ENCODE measurements at regions not wholly inside any gene's neighbourhood (a gene's known extent, or its start where the extent isn't known, plus 50 kb on each side); places are given as distances from the start of the nearest gene placed in this dataset.

DNA sequence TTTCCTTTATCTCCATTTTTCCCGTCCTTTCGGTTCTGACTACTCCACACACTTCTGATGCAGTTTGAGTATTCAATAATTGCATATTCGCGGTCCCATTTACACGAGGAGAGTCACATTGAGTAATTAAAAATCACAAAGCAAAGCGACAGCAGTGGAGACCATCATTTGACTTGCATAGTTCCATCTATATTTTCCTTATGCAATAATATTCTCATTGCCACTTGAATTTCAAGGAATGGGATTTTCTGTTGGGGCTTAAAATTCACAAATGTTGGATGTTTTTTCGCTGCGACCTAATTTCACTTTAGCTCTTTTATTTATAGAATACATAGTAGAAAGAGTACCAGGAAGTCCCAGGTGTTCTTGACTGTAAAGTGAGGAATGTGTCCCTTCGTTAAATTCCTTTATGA is 186.8 kb downstream of the ZEB2 start:
- DNase-seq, result no peak

DNA sequence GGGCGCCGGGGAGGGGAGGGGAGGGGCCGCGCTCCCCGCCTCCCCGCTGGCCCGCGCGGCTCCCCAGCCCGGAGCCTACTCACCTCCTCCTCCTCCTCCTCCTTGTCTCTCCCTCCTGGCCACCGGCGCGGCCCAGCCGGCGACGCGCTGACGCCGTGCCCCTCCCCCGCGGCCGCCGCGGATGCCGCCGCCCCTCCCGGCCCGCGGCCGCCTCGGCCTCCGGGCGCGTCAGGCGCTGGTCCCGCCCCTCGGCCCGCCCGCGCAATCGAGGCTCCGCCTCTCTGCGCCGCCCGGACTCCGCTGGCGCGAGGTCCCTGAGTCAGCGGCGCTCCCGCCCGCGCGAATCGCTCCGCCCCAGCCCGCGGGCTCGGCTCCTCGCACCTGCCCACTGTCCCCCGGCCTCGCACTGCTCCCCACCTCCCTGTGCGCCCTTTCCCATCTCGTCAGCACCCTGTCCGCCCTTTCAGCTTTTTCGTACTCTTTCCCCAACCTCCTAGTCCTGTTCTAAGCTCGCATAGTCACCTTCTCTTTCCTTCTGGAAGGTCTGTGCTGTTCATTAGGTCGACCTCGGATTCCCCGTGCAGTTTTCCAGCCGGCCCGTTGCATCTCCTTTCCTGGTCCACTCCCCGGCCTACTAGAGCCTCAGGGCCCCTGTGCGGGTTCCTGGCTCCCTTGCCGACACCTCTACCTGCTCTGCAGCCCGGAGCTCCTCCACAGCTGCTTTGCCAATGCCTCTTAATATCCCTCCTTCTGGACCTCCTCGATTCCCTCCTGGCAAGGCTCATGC is 187.4 kb downstream of the ZEB2 start:
- DNase-seq, result peak; percentile 87 to 92

- no peak for DNase-seq
Observed at GRCh38 chr2:144331674-144332355, 188.1 kb downstream of the ZEB2 start.

DNA sequence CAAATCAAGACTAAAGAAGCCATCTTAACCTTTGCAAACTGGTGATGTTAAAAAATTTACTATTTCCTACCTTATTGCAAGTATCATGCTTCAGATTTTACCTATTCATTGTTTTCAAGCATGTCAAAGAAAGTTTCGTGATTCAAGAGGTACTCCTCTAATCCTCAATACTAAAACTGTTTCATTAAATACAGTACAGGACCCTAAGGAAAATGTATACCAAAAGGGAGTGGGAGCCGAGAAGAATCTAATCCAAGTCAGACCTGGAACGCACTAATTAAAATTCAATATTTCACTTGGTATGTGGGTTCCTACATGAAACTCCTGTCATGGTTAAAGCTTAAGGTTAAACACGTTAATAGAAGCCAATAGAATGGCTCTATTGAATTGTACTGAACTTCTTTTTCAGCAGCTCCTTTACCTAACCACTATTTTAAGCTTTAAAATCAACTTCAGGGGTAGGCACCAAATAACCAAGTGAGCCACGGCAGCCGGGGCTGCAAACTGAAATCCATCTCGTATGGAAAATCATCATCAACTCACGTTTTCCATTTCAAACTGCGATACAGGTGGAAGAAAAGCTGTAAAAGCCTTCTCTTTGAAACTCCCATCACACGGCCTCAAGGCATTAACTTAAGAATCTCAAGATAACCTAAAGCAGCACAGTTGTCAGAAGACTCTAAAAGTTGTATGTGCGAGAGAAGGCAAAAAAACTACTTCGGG is 188.8 kb downstream of the ZEB2 start:
- DNase-seq, result no peak

- no peak for DNase-seq
Observed at GRCh38 chr2:144329472-144329871, 190.4 kb downstream of the ZEB2 start.

DNA sequence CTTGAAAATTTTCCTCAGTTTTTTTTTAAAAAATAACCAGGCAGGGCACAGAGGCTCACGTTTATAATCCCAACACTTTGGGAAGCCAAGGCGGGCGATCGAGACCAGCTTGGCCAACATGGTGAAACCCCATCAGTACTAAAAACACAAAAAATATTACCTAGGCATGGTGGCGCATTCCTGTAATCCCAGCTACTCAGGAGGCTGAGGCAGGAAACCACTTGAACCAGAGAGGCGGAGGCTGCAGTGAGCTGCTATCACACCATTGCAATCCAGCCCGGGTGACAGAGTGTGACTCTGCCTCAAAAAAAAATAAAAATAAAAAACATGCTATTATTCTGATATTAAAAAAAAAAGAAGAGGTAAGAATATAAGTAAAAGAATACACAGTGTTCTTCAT is 191.0 kb downstream of the ZEB2 start:
- peak; percentile 2 to 44 for DNase-seq

- no peak for DNase-seq
Observed at GRCh38 chr2:144326825-144327224, 193.1 kb downstream of the ZEB2 start.

GRCh38 chr2:144325086-144325485 is 194.8 kb downstream of the ZEB2 start:
- DNase-seq, result peak; percentile 25 to 72

DNA sequence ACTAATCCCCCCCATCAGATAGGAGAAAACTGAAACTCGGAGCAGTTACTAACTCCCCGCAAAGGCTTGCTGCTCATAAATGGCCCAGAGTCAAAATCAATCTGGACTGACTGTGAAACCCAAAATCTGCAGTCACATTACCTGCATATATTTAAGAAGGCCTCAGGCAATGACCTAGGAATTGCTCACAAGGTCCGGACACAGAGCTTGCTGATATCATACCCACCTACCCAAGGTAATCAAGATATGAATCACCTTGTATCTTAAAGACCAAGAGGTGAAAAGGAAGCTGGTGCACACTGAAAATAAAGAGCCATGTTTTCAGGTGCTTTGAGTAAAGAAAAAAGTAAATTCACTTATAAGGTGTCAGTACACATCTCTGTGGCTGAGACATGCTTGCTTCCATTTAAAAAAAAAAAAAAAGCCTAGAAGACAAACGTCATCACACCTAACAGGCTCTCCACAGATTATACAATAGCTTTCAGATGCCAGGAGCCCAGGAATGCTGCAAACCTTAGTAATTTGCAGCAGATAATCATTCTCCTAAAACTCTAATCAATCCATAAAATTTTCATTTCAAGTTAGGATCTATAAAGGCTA is 195.4 kb downstream of the ZEB2 start:
- DNase-seq, result no peak

DNA sequence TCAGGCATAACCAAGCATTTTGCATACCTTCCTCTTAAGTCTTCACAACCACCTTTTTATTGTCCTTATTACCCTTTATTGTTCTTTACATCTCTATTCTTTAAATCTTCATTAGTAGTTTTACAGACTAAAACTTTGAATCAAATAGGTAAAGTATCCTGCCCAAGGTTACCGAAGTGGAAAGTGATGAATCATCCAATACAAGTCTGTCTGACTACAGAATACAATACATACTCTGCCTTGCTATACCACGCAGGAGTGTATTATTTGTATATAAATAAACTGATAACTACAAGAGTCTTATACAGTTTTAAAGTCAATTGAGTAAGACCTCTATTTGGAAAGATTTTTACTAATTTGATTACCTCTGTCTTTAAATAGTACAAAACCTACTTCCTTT is 196.0 kb downstream of the ZEB2 start:
- no peak for DNase-seq

GRCh38 chr2:144322379-144322778 is 197.5 kb downstream of the ZEB2 start:
- DNase-seq, result no peak

GRCh38 chr2:144320491-144320890 is 199.4 kb downstream of the ZEB2 start:
- peak; percentile 40 to 69 for DNase-seq

- DNase-seq, result no peak
Observed at GRCh38 chr2:144317071-144317738, 202.7 kb downstream of the ZEB2 start.

- DNase-seq, result no peak
Observed at GRCh38 chr2:144310889-144311608, 208.9 kb downstream of the ZEB2 start.

GRCh38 chr2:144310484-144310883 is 209.4 kb downstream of the ZEB2 start:
- no peak for DNase-seq

DNA sequence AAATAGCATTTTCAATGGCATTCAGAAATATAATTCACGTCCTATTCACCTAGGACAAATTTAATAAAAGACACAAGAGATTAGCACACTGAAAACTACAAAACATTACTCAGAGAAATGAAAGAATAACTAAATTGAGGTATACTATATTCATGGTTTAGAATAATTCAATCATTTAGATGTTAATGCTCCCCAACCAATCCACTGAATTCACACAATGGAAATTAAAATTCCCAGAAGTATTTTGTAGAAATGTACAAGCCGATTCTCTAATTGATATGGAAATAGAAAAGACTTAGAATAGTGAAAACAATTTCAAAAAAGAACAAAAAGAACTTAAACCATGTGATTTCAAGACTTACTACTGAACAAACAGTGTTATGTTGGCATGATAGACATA is 212.2 kb downstream of the ZEB2 start:
- DNase-seq, result no peak

GRCh38 chr2:144304202-144304601 is 215.7 kb downstream of the ZEB2 start:
- DNase-seq, result no peak

DNA sequence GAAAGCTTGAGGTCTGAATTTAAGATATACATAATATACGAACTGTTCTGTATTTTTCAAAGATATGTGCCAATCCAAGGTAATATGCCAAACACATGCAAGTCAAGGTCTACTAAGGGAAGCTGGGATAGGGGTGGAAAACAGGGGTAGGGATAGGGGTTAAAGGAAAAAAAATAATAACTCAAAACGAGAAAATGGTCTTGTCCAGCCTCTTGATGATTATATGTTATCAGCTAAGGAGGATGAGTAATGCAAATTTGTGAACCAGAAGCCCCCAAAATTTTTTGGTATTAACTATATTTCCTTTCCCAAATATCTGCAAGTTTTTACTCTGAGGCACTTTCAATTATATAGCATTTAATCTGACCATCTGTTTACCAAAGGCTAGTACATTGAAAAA is 219.3 kb downstream of the ZEB2 start:
- no peak for DNase-seq

- DNase-seq, result no peak
Observed at GRCh38 chr2:144290276-144290675, 229.6 kb downstream of the ZEB2 start.

DNA sequence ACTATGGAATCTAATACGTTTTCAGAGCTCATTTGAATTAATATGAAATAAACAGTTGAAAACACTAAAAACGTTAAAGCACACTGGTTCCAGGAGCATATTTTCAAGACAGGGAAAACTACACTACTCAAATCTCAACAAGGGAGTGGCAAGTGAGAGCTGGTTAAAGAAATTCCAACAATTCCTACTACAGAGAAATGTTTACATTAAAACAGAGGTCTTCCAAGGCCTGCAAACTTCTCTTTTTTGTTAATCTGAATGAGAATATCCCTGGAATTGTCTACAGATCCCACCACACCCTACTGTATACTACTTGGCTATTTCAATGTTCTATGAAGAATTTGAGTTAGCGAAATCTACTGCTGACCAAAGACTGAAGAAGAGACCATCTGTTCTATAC is 231.5 kb downstream of the ZEB2 start:
- no peak for DNase-seq

DNA sequence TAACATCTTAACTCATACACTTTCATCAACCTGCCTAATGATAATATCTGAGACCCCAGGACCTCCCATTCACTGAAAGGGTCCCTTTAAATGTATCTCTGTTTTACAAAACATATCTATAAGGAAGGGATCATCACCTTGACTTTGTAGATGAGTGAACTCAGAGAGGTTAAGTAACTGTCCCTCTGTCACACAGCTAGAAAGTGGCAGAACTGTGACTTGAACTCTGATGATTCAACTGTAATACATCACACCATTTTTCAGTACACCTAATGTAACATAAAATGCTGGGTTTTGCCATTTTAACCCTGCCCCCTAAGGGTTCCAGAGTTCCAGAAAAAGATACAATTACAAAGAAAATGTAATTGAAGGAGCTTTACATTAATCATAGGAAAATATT is 234.6 kb downstream of the ZEB2 start:
- no peak for DNase-seq

- no peak for DNase-seq
Observed at GRCh38 chr2:144281476-144281875, 238.4 kb downstream of the ZEB2 start.
